ENCODE measurements at regions not wholly inside any gene's neighbourhood (a gene's known extent, or its start where the extent isn't known, plus 50 kb on each side); places are given as distances from the start of the nearest gene placed in this dataset.
"Not testable (repeated sequence)": the region's sequence is repeated elsewhere in the genome, so short reads cannot be mapped to it uniquely, and the experiment has no call there.

DNA sequence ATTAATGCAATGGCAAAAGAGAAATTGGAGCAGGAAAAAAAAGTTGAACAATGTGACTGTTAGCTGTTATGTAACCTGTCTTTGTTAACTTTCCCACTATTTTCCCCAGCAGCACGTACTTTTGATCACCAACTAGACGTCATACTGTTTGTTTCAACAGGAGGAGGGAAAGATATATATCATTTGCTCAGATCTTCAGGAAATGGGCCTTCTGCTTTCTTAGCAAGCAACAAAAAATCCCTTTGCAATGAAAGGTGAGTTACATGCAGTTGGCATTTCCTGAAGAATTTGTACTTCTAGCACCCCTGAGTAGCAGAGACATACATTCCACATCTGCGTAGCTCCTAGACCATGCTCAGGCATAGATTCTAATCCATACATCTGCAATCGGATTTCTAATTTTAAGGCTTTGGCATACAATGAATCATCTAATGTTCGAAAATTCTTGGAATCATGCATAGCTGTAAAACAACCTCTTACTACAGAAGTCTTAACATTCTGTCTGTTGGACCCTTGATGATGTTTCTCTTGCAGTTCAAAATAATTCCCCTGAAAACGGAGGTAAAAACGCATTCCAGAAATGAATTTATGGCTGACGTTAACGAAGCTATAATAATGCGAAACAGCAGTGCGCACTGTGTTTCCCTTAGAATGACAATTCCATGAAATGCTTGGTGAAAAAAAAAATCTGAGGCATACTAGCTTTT is 286.9 kb upstream of the MGMT start:
- no peak for DNase-seq

- DNase-seq = no peak
These were observed 282.8 kb upstream of the MGMT start for GRCh38 chr10:129184196-129184595.

DNA sequence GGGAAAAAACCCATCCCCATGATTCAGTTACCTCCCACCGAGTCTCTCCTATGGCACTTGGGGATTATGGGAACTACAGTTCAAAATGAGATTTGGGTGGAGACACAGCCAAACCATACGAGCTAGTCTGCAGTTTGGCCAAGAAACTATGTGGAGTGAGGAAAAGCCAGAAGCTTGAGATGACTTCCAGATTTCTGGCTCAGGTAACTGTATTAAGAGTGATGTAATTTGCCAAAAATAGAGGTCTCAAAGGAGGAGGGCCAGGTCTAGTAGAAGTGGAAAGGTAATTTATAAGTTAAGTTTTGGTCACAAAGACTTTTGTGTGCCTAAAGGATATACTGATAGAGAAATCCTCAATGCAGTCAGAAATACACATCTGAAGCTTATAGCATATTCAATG is 279.7 kb upstream of the MGMT start:
- no peak for DNase-seq

DNA sequence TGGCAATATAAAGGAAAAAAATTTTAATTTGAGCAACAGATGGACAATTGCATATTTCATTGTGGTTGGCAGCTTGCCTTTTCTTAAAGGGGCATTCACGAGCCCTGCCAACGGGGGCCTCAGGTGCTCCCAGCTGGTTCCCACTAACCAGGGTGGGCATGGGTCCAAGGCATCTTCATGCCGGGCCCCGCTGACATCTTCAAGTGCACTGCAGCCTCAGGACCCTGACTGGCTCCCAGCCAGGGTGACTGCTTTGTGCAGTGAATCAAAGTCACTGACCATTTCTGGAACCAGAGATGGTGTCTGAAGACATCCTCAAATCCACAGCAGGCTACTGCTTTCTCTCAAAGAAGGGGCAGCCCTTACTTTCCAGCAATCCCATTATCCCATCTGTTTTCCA is 275.2 kb upstream of the MGMT start:
- DNase-seq = peak in 1 of 56 donors; percentile 9

- no peak for DNase-seq
These were observed 274.5 kb upstream of the MGMT start for GRCh38 chr10:129192344-129193128.

DNA sequence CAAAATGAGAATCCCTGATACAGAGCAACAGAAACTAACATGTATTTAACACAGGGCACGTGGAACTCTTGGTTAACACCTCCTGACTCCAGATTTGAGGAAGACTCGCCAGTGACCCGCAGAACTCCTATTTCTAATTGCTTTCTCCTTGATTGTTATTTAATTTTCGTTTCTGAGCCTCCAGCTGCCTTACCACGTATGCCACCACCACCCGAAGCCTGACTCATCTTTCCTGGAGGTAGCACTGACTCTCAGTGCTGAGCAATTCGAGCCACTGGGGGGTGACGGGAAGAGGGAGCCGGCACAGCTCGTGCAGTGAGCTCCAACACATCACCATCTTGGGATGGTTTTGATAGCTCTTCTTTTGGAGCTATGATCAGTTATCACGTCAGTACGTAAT is 273.9 kb upstream of the MGMT start:
- DNase-seq = peak in 1 of 56 donors; percentile 2

DNA sequence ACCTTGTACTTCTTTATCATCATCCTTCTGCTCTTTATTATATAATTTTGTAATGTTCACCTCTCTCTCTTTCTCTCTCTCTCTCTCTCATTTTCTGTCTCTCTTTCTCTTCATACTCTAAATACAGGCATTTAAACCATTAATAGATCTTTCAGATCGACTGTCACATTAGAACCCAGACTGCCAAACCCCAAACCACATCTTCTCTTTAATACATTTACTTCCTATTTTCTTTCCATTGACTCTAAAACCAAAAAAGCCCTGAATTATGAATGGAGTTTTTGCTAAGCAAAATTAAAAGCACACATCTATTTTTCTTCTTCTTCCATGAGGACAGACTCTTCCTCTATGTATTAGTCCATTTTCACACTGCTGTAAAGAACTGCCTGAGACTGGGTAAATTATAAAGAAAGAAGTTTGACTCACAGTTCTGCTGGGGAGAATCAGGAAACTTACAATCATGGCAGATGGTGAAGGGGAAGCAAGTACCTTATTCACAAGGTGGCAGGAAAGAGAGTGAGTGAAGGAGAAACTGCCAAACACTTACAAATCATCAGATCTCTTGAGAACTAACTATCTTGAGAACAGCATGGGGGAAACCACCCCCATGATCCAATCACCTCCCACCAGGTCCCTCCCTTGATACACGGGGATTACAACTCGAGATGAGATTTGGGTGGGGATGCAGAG is 272.7 kb upstream of the MGMT start:
- DNase-seq = no peak

GRCh38 chr10:129199826-129200225 is 267.2 kb upstream of the MGMT start:
- DNase-seq = no peak

- DNase-seq = no peak
These were observed 263.2 kb upstream of the MGMT start for GRCh38 chr10:129203819-129204218.

- no peak for DNase-seq
These were observed 259.7 kb upstream of the MGMT start for GRCh38 chr10:129207297-129207696.

- DNase-seq = no peak
These were observed 256.2 kb upstream of the MGMT start for GRCh38 chr10:129210876-129211275.

GRCh38 chr10:129213256-129213655 is 253.8 kb upstream of the MGMT start:
- no peak for DNase-seq

- not testable (repeated sequence) for DNase-seq
These were observed 253.0 kb upstream of the MGMT start for GRCh38 chr10:129213996-129214395.

GRCh38 chr10:129219364-129219763 is 247.7 kb upstream of the MGMT start:
- DNase-seq = no peak

- DNase-seq = no peak
These were observed 244.6 kb upstream of the MGMT start for GRCh38 chr10:129222436-129222835.

- no peak for DNase-seq
These were observed 243.7 kb upstream of the MGMT start for GRCh38 chr10:129223363-129223762.

- no peak for DNase-seq
These were observed 243.0 kb upstream of the MGMT start for GRCh38 chr10:129224065-129224464.

DNA sequence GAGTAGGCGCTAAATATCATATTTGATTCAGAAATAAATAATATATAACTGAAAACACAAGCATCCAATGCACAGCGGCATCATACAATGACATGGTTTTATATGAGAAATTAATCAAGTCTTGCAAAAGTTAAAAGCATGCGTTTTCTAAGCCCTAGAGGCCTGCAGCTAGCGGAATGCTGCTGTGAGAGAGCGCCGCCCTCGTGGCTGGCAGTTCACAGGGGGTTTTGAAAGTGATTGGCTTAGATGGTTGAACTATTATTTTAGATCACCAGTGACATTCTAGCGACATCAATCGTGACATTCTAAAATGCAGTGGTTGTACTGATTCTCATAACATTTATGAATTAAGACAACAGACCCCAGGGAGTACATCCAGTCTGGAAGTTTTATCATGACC is 235.2 kb upstream of the MGMT start:
- no peak for DNase-seq

GRCh38 chr10:129233351-129234148 is 233.5 kb upstream of the MGMT start:
- DNase-seq = no peak

DNA sequence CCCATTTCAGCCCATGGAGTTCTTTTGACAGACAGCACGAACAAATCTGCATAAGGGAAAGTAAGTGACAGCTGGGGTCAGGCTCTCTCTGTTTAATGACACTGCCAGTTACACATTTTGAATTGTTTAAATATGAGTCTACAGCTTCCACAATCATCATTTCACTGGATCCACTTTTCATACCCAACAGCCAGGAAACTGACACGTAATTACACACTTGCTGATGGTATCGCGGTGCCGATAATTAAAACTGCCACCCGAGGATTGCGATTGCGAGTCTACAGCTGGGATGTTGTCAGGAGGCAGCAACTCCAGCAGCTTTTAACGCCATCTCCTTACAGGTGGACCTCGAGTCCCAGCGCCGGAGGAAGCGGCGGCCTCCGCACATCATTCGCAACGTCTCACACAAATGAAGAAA is 230.8 kb upstream of the MGMT start:
- DNase-seq = no peak

- no peak for DNase-seq
These were observed 225.6 kb upstream of the MGMT start for GRCh38 chr10:129241461-129241860.

- no peak for DNase-seq
These were observed 222.7 kb upstream of the MGMT start for GRCh38 chr10:129244298-129244697.
